ENCODE measurements at regions not wholly inside any gene's neighbourhood (a gene's known extent, or its start where the extent isn't known, plus 50 kb on each side); places are given as distances from the start of the nearest gene placed in this dataset.

DNA sequence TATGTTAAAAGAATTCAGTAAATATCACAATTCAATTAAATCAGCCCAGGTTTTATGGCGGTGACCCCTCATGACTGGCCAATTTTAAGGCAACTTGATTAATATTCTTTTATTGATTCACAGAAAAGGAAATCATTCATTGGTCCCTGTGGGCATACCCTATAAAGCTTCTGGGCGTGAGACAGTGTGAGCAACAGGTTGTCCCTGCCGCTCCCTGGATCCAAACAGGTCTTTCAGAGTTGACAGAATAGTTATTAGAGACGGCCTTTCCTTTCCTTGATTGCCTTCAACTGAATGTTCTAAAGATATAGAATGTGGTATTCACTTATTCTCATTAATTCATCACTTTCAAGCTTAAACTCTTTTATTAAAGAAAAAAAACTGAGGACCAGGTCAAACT lies 433.9 kb downstream of the KCNJ2 start:
- TF ChIP-seq SP1 (IDR thresholded peaks at IDR 0.05) = no peak
- no peak for TF ChIP-seq EGR1 (IDR thresholded peaks at IDR 0.05; ENCODE audit: low read depth in 2 of 2)
- TF ChIP-seq FOXA1 (IDR thresholded peaks at IDR 0.05) = no peak
- TF ChIP-seq, protein P1, sequence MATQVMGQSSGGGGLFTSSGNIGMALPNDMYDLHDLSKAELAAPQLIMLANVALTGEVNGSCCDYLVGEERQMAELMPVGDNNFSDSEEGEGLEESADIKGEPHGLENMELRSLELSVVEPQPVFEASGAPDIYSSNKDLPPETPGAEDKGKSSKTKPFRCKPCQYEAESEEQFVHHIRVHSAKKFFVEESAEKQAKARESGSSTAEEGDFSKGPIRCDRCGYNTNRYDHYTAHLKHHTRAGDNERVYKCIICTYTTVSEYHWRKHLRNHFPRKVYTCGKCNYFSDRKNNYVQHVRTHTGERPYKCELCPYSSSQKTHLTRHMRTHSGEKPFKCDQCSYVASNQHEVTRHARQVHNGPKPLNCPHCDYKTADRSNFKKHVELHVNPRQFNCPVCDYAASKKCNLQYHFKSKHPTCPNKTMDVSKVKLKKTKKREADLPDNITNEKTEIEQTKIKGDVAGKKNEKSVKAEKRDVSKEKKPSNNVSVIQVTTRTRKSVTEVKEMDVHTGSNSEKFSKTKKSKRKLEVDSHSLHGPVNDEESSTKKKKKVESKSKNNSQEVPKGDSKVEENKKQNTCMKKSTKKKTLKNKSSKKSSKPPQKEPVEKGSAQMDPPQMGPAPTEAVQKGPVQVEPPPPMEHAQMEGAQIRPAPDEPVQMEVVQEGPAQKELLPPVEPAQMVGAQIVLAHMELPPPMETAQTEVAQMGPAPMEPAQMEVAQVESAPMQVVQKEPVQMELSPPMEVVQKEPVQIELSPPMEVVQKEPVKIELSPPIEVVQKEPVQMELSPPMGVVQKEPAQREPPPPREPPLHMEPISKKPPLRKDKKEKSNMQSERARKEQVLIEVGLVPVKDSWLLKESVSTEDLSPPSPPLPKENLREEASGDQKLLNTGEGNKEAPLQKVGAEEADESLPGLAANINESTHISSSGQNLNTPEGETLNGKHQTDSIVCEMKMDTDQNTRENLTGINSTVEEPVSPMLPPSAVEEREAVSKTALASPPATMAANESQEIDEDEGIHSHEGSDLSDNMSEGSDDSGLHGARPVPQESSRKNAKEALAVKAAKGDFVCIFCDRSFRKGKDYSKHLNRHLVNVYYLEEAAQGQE (IDR thresholded peaks at IDR 0.05) = no peak
- no peak for TF ChIP-seq GABPA (IDR thresholded peaks at IDR 0.05 in 1 of 2, conservative IDR thresholded peaks at IDR 0.05 in 1 of 2)
- no peak for TF ChIP-seq NR2F2 (IDR thresholded peaks at IDR 0.05)
- Histone ChIP-seq H3K4me3 (ENCODE audit: low read depth in 1 of 3, low read length in 3 of 3) (no peak overlapping the region), H3K9ac (ENCODE audit: low read depth in 1 of 2, low read length in 2 of 2) (no peak overlapping the region), H3K4me1 (ENCODE audit: control insufficient read depth in 4 of 4, insufficient read depth in 4 of 4, low read length in 3 of 4) (no peaks in the 10 kb centered on the region), H3K27ac (ENCODE audit: low read depth in 1 of 2, low read length in 2 of 2) (no peak overlapping the region), H3K27me3 (ENCODE audit: control insufficient read depth in 4 of 4, insufficient read depth in 4 of 4, low read length in 3 of 4) (no peaks in the 10 kb centered on the region), H3K36me3 (ENCODE audit: control insufficient read depth in 4 of 4, insufficient read depth in 3 of 4, low read depth in 1 of 4, low read length in 3 of 4) (no peaks in the 10 kb centered on the region), H3K9me3 (ENCODE audit: control insufficient read depth in 4 of 4, low read length in 3 of 4) (peaks cover 0 to 2% (median 0%) of the 10 kb centered on the region in 4 donors)
- 88% methylated on average over 4 of the region's 4 CpGs for WGBS
- no peak for DNase-seq (ENCODE audit: low spot score)

DNA sequence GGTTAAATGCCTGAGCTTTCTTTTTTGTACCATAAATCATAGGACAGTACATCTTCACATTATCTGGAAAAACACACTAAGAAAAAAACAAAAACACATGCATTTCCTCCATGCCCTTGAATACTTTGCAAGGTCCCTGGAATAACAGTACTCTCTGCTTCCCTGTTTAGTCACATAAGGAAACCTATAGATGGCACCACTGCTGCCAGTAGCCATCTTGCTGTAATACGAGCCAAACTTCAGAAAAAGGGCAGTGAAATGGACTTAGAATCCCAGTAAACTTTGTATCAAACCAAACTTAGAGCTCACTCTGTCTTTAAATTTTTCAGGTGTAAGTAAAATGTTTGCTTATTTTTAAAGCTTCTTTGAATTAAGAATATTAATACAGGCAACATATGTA lies 435.5 kb downstream of the KCNJ2 start:
- H3K27me3 ChIP-seq (ENCODE audit: control insufficient read depth in 4 of 4, insufficient read depth in 4 of 4, low read length in 3 of 4) = no peaks in the 10 kb centered on the region
- DNase-seq (ENCODE audit: low spot score) = no peak
- TF ChIP-seq FOXA2 (IDR thresholded peaks at IDR 0.05) (no peak), SP1 (IDR thresholded peaks at IDR 0.05) (no peak), NR2F2 (IDR thresholded peaks at IDR 0.05) (no peak), GABPA (IDR thresholded peaks at IDR 0.05 in 1 of 2, conservative IDR thresholded peaks at IDR 0.05 in 1 of 2) (no peak), HNF4A (conservative IDR thresholded peaks at IDR 0.05) (no peak), EGR1 (IDR thresholded peaks at IDR 0.05; ENCODE audit: low read depth in 2 of 2) (no peak), TAF1 (conservative IDR thresholded peaks at IDR 0.05) (no peak), RXRA (IDR thresholded peaks at IDR 0.05) (no peak), YY1 (IDR thresholded peaks at IDR 0.05) (no peak), HNF4G (IDR thresholded peaks at IDR 0.05) (no peak)
- TF ChIP-seq, protein P2, sequence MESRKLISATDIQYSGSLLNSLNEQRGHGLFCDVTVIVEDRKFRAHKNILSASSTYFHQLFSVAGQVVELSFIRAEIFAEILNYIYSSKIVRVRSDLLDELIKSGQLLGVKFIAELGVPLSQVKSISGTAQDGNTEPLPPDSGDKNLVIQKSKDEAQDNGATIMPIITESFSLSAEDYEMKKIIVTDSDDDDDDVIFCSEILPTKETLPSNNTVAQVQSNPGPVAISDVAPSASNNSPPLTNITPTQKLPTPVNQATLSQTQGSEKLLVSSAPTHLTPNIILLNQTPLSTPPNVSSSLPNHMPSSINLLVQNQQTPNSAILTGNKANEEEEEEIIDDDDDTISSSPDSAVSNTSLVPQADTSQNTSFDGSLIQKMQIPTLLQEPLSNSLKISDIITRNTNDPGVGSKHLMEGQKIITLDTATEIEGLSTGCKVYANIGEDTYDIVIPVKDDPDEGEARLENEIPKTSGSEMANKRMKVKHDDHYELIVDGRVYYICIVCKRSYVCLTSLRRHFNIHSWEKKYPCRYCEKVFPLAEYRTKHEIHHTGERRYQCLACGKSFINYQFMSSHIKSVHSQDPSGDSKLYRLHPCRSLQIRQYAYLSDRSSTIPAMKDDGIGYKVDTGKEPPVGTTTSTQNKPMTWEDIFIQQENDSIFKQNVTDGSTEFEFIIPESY (IDR thresholded peaks at IDR 0.05) = no peak
- TF ChIP-seq, protein P3, sequence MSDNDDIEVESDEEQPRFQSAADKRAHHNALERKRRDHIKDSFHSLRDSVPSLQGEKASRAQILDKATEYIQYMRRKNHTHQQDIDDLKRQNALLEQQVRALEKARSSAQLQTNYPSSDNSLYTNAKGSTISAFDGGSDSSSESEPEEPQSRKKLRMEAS (IDR thresholded peaks at IDR 0.05) = no peak
- TF ChIP-seq, protein P4, sequence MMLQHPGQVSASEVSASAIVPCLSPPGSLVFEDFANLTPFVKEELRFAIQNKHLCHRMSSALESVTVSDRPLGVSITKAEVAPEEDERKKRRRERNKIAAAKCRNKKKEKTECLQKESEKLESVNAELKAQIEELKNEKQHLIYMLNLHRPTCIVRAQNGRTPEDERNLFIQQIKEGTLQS (IDR thresholded peaks at IDR 0.05) = no peak
- H3K4me3 ChIP-seq (ENCODE audit: low read depth in 1 of 3, low read length in 3 of 3) = no peak overlapping the region
- peaks cover 0 to 2% (median 0%) of the 10 kb centered on the region in 4 donors for H3K9me3 ChIP-seq (ENCODE audit: control insufficient read depth in 4 of 4, low read length in 3 of 4)
- no peaks in the 10 kb centered on the region for H3K4me1 ChIP-seq (ENCODE audit: control insufficient read depth in 4 of 4, insufficient read depth in 4 of 4, low read length in 3 of 4)
- no peak overlapping the region for H3K27ac ChIP-seq (ENCODE audit: low read depth in 1 of 2, low read length in 2 of 2)
- H3K9ac ChIP-seq (ENCODE audit: low read depth in 1 of 2, low read length in 2 of 2) = no peak overlapping the region
- WGBS = 43% methylated on average over 1 of the region's 1 CpG
- H3K36me3 ChIP-seq (ENCODE audit: control insufficient read depth in 4 of 4, insufficient read depth in 3 of 4, low read depth in 1 of 4, low read length in 3 of 4) = no peaks in the 10 kb centered on the region

Measured in liver (tissue), 7 donors.